Spleen (tissue), 11 donors: ENCODE measurements at regions not wholly inside any gene's neighbourhood (a gene's known extent, or its start where the extent isn't known, plus 50 kb on each side); places are given as distances from the start of the nearest gene placed in this dataset.
"Not testable (repeated sequence)": the region's sequence is repeated elsewhere in the genome, so short reads cannot be mapped to it uniquely, and the experiment has no call there.

Source experiments
- DNase-seq: peaks from one replicate; pipeline ENCODE4 v3.0.0-alpha.2; 2020
- H3K27ac ChIP-seq, 8 donors: fragments of 200-600 bp; sonication (generic) in 7 of 8; 1 replicate in 4 of 8; 2 replicates in 4 of 8; pipeline versions ENCODE4 v1.5.0 to v1.8.0; 2016 to 2021; ENCODE audit warnings: inconsistent platforms in 4 of 8, mild to moderate bottlenecking in 4 of 8, moderate library complexity in 1 of 8
- H3K27me3 ChIP-seq, 7 donors: fragments of 200-600 bp; sonication (generic) in 6 of 7; replicated peaks in 1 of 7; 1 replicate in 4 of 7; 2 replicates in 3 of 7; pipeline versions ENCODE4 v1.5.0 to v1.8.0; 2016 to 2021; ENCODE audit warnings: inconsistent platforms in 3 of 7, mild to moderate bottlenecking in 1 of 7
- H3K36me3 ChIP-seq, 6 donors: fragments of 200-600 bp; sonication (generic) in 5 of 6; 1 replicate in 4 of 6; 2 replicates in 2 of 6; pipeline versions ENCODE4 v1.5.0 to v1.8.0; 2016 to 2021; ENCODE audit warnings: inconsistent platforms in 2 of 6
- H3K4me1 ChIP-seq, 6 donors: fragments of 200-600 bp; sonication (generic) in 5 of 6; 1 replicate in 3 of 6; 2 replicates in 3 of 6; pipeline versions ENCODE4 v1.5.0 to v1.8.0; 2016 to 2021; ENCODE audit warnings: inconsistent platforms in 3 of 6
- H3K4me3 ChIP-seq, 8 donors: fragments of 200-600 bp; sonication (generic) in 7 of 8; 1 replicate in 4 of 8; 2 replicates in 4 of 8; pipeline versions ENCODE4 v1.5.0 to v1.8.0; 2016 to 2021; ENCODE audit warnings: inconsistent platforms in 4 of 8, mild to moderate bottlenecking in 4 of 8, moderate library complexity in 2 of 8
- H3K9me3 ChIP-seq, 8 donors: fragments of 200-600 bp; sonication (generic) in 7 of 8; 1 replicate in 4 of 8; 2 replicates in 4 of 8; pipeline versions ENCODE4 v1.5.0 to v1.8.0; 2016 to 2021; ENCODE audit warnings: inconsistent platforms in 4 of 8
- POLR2A ChIP-seq, 3 donors: fragments of 450-650 bp; IDR thresholded peaks; one replicate each; pipeline ENCODE4 v1.5.1; 2017; ENCODE audit warnings: antibody characterized with exemption in 3 of 3, mild to moderate bottlenecking in 1 of 3
- POLR2AphosphoS5 ChIP-seq, 3 donors: sonication (generic); formaldehyde crosslinking; IDR thresholded peaks; one replicate each; pipeline ENCODE4 v1.5.1; 2017; ENCODE audit warnings: antibody characterized with exemption in 3 of 3
- WGBS, 5 donors: extraction: QIAGEN DNeasy Blood & Tissue Kit in 3 of 5; methylation state at CpG; one replicate each; pipeline versions ENCODE4 v1.1.5 to v1.1.7; 2013 to 2018; 5-methylcytosine and 5-hydroxymethylcytosine counted together
- intact Hi-C: fragments of 100-400 bp; cut with DNase I; formaldehyde crosslinking; loops from one replicate; pipeline ENCODE4 v1.15.0; 2023; ENCODE audit warnings: low total_unique reads
- TF ChIP-seq, protein P1 (sequence below), 11 experiments: fragments of 200-600 bp in 7 of 11; fragments of 450-650 bp in 4 of 11; sonication (generic) in 4 of 11; IDR thresholded peaks in 8 of 11; conservative IDR thresholded peaks in 3 of 11; 1 replicate in 7 of 11; 2 replicates in 4 of 11; pipeline versions ENCODE4 v1.4.0 to v1.8.0; 2016 to 2021; ENCODE audit warnings: antibody characterized with exemption in 11 of 11, inconsistent platforms in 4 of 11, mild to moderate bottlenecking in 1 of 11
- donor health status: healthy with polysubstance abuse.
- donor health status: DM: no; HTN: no; CAD: no; lungs with moderate emphysema.
- donor health status: DM: no; HTN: no; CAD: no.
- donor health status: Bipolar disorder and iron deficiency.
- donor health status: healthy.
- donor health status: DM: no; HTN: no; CAD: no.
- donor health status: DM: yes; HTN: yes; CAD: no.

GRCh38 chr16:63129411-63130125, 1093.3 kb upstream of the CDH8 start:
- peaks cover 0 to 39% (median 23%) of the 10 kb centered on the region in 8 donors for H3K9me3 ChIP-seq
- H3K36me3 ChIP-seq = no peaks in the 10 kb centered on the region
- no peaks in the 10 kb centered on the region for H3K4me1 ChIP-seq
- intact Hi-C loops = no loop called here
- no peak for DNase-seq
- 84 to 95% (median 92%) methylated on average over 23 to 46 of the region's 46 CpGs for WGBS, 5 donors
- TF ChIP-seq POLR2A (IDR thresholded peaks at IDR 0.05) (no peak), POLR2AphosphoS5 (IDR thresholded peaks at IDR 0.05) (no peak)
- TF ChIP-seq, protein P1, sequence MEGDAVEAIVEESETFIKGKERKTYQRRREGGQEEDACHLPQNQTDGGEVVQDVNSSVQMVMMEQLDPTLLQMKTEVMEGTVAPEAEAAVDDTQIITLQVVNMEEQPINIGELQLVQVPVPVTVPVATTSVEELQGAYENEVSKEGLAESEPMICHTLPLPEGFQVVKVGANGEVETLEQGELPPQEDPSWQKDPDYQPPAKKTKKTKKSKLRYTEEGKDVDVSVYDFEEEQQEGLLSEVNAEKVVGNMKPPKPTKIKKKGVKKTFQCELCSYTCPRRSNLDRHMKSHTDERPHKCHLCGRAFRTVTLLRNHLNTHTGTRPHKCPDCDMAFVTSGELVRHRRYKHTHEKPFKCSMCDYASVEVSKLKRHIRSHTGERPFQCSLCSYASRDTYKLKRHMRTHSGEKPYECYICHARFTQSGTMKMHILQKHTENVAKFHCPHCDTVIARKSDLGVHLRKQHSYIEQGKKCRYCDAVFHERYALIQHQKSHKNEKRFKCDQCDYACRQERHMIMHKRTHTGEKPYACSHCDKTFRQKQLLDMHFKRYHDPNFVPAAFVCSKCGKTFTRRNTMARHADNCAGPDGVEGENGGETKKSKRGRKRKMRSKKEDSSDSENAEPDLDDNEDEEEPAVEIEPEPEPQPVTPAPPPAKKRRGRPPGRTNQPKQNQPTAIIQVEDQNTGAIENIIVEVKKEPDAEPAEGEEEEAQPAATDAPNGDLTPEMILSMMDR (IDR thresholded peaks at IDR 0.05 in 8 of 11, conservative IDR thresholded peaks at IDR 0.05 in 3 of 11) = no peak
- no peaks in the 10 kb centered on the region for H3K27me3 ChIP-seq
- no peak overlapping the region for H3K4me3 ChIP-seq
- no peak overlapping the region for H3K27ac ChIP-seq

DNA sequence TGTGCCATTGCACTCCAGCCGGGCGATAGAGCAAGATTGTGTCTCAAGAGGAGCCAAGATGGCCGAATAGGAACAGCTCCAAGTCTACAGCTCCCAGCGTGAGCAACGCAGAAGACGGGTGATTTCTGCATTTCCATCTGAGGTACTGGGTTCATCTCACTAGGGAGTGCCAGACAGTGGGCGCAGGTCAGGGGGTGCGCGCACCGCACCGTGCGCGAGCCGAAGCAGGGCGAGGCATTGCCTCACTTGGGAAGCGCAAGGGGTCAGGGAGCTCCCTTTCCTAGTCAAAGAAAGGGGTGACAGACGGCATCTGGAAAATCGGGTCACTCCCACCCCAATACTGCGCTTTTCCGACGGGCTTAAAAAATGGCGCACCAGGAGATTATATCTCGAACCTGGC, 1083.7 kb upstream of the CDH8 start:
- H3K27me3 ChIP-seq, H3K27ac ChIP-seq, intact Hi-C loops, DNase-seq, H3K36me3 ChIP-seq, H3K4me1 ChIP-seq, H3K4me3 ChIP-seq: not testable (repeated sequence)
- WGBS, 5 donors = 93 to 95% (median 94%) methylated on average over 18 to 23 of the region's 23 CpGs
- H3K9me3 ChIP-seq = peaks cover 0 to 17% (median 2%) of the 10 kb centered on the region in 8 donors

GRCh38 chr16:63100082-63100481, 1063.8 kb upstream of the CDH8 start:
- no peak for DNase-seq

DNA sequence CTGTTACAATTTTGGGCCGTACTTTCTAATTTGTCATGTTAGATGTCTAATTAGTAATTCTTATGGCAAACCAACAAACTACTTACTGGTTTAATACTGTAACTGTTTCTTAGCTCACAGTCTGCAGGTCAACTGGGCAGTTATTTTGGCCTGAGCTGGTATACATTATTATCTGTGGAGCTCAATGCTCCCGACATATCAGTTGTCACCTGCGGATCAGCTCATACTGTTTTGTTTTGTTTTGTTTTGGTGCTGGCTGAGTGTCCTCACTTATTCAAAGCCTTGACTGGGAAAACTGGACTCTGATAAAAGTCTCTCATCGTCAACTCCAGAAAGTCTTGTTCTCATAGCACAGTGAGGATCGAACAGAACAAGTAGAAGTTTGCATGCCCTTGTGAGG, 1060.6 kb upstream of the CDH8 start:
- Histone ChIP-seq H3K27me3 (no peaks in the 10 kb centered on the region), H3K36me3 (no peaks in the 10 kb centered on the region), H3K4me3 (no peak overlapping the region), H3K27ac (no peak overlapping the region), H3K9me3 (peaks cover 0 to 14% (median 2%) of the 10 kb centered on the region in 8 donors), H3K4me1 (no peaks in the 10 kb centered on the region)
- WGBS, 5 donors = 88 to 96% (median 91%) methylated on average over 5 of the region's 5 CpGs
- no peak for DNase-seq
- no peak for TF ChIP-seq POLR2AphosphoS5 (IDR thresholded peaks at IDR 0.05)
- no peak for TF ChIP-seq POLR2A (IDR thresholded peaks at IDR 0.05)
- TF ChIP-seq, protein P1 (IDR thresholded peaks at IDR 0.05 in 8 of 11, conservative IDR thresholded peaks at IDR 0.05 in 3 of 11) = no peak
- intact Hi-C loops = no loop called here

More at GRCh38 chr16:63100082-63100481, 1063.8 kb upstream of the CDH8 start:
- WGBS, 5 donors = 82 to 91% (median 87%) methylated on average over 2 of the region's 2 CpGs
- Histone ChIP-seq H3K27me3 (no peaks in the 10 kb centered on the region), H3K27ac (no peak overlapping the region), H3K4me1 (no peaks in the 10 kb centered on the region), H3K4me3 (no peak overlapping the region), H3K36me3 (no peaks in the 10 kb centered on the region), H3K9me3 (peaks cover 0 to 17% (median 2%) of the 10 kb centered on the region in 8 donors)
- TF ChIP-seq, protein P1 (IDR thresholded peaks at IDR 0.05 in 8 of 11, conservative IDR thresholded peaks at IDR 0.05 in 3 of 11) = no peak
- no peak for TF ChIP-seq POLR2A (IDR thresholded peaks at IDR 0.05)
- TF ChIP-seq POLR2AphosphoS5 (IDR thresholded peaks at IDR 0.05) = no peak
- intact Hi-C loops = no loop called here
